GM23338 (cell line): ENCODE measurements at regions not wholly inside any gene's neighbourhood (a gene's known extent, or its start where the extent isn't known, plus 50 kb on each side); places are given as distances from the start of the nearest gene placed in this dataset.

Experiments
- ATAC-seq: fragments of 200-7000 bp; cut with Tn5 transposase; 3 replicates; pipeline ENCODE4 v1.9.1; 2020
- DNase-seq: peaks from one replicate; pipeline ENCODE4 v3.0.0-alpha.2; 2015; ENCODE audit warnings: low spot score
- H2AFZ ChIP-seq: fragments of 200-600 bp; sonication (generic); 2 replicates; pipeline ENCODE4 v1.8.0; 2016; ENCODE audit warnings: antibody characterized with exemption, mild to moderate bottlenecking, moderate library complexity
- H3F3A ChIP-seq: fragments of 200-600 bp; sonication (generic); replicated peaks from 2 replicates; pipeline ENCODE4 v1.8.0; 2017; ENCODE audit warnings: antibody characterized with exemption, mixed run types, low read depth
- H3K27ac ChIP-seq: fragments of 200-600 bp; sonication (generic); 2 replicates; pipeline ENCODE4 v1.6.1; 2016; ENCODE audit warnings: low read depth
- H3K27me3 ChIP-seq: fragments of 200-600 bp; sonication (generic); 2 replicates; pipeline ENCODE4 v1.8.0; 2016; ENCODE audit warnings: mild to moderate bottlenecking, mixed run types, moderate library complexity; ENCODE audit not compliant: insufficient read depth
- H3K36me3 ChIP-seq: fragments of 200-600 bp; sonication (generic); 2 replicates; pipeline ENCODE4 v1.8.0; 2016; ENCODE audit warnings: mild to moderate bottlenecking; ENCODE audit not compliant: insufficient read depth
- H3K4me1 ChIP-seq: fragments of 200-600 bp; sonication (generic); 2 replicates; pipeline ENCODE4 v1.8.0; 2016; ENCODE audit warnings: mild to moderate bottlenecking, moderate library complexity; ENCODE audit not compliant: insufficient read depth
- H3K4me2 ChIP-seq: fragments of 200-600 bp; sonication (generic); 2 replicates; pipeline ENCODE4 v1.7.1; 2017; ENCODE audit warnings: mixed run types
- H3K4me3 ChIP-seq: fragments of 200-600 bp; sonication (generic); 2 replicates; pipeline ENCODE4 v1.6.1; 2016; ENCODE audit warnings: mixed run types
- H3K79me2 ChIP-seq: fragments of 200-600 bp; sonication (generic); replicated peaks from 2 replicates; pipeline ENCODE4 v1.8.0; 2017; ENCODE audit warnings: mild to moderate bottlenecking; ENCODE audit not compliant: insufficient read depth
- H3K9me2 ChIP-seq: fragments of 200-600 bp; sonication (generic); 2 replicates; pipeline ENCODE4 v1.8.0; 2017; ENCODE audit not compliant: insufficient read depth
- H4K20me1 ChIP-seq: fragments of 200-600 bp; sonication (generic); replicated peaks from 2 replicates; pipeline ENCODE4 v1.8.0; 2017; ENCODE audit warnings: mild to moderate bottlenecking; ENCODE audit not compliant: insufficient read depth
- H3K27ac Mint-ChIP-seq: 2 replicates; pipeline ENCODE4 v1.8.0; 2020; ENCODE audit warnings: inconsistent platforms, mild to moderate bottlenecking, moderate library complexity, mixed read lengths
- H3K27me3 Mint-ChIP-seq: 3 replicates; pipeline ENCODE4 v1.8.0; 2022; ENCODE audit warnings: low read depth, mild to moderate bottlenecking, moderate library complexity, mixed read lengths, inconsistent platforms; ENCODE audit not compliant: insufficient read depth, poor library complexity
- H3K36me3 Mint-ChIP-seq: 3 replicates; pipeline ENCODE4 v1.8.0; 2021; ENCODE audit warnings: low read depth, mild to moderate bottlenecking, inconsistent platforms, moderate library complexity, mixed read lengths
- H3K4me1 Mint-ChIP-seq: 3 replicates; pipeline ENCODE4 v1.8.0; 2020; ENCODE audit warnings: mild to moderate bottlenecking, inconsistent platforms, mixed read lengths
- H3K4me3 Mint-ChIP-seq: 3 replicates; pipeline ENCODE4 v1.8.0; 2021; ENCODE audit warnings: moderate library complexity, mild to moderate bottlenecking, inconsistent platforms, mixed read lengths
- H3K9me3 Mint-ChIP-seq: 3 replicates; pipeline ENCODE4 v1.8.0; 2020; ENCODE audit warnings: moderate library complexity, mild to moderate bottlenecking, inconsistent platforms, mixed read lengths
- CREB1 ChIP-seq: fragments of 250-450 bp; sonication (Bioruptor Pico); IDR thresholded peaks from 2 replicates; pipeline ENCODE4 v1.5.0; 2020; ENCODE audit warnings: low read depth, mild to moderate bottlenecking, moderate library complexity
- EZH2 ChIP-seq: fragments of 200-600 bp; sonication (generic); IDR thresholded peaks from one replicate; pipeline ENCODE4 v1.8.0; 2017; ENCODE audit warnings: antibody characterized with exemption, mild to moderate bottlenecking, low read depth; ENCODE audit not compliant: unreplicated experiment
- EZH2phosphoT487 ChIP-seq: fragments of 200-600 bp; sonication (generic); IDR thresholded peaks from one replicate; pipeline ENCODE4 v1.8.1; 2018; ENCODE audit warnings: antibody characterized with exemption; ENCODE audit not compliant: unreplicated experiment
- JUNB ChIP-seq: IDR thresholded peaks from one replicate; pipeline ENCODE4 v1.6.1; 2016; ENCODE audit warnings: antibody characterized with exemption; ENCODE audit not compliant: unreplicated experiment
- NANOG ChIP-seq: IDR thresholded peaks from 2 replicates; pipeline ENCODE4 v1.6.1; 2016; ENCODE audit warnings: antibody characterized with exemption, borderline replicate concordance
- POLR2AphosphoS5 ChIP-seq: IDR thresholded peaks from 2 replicates; pipeline ENCODE4 v1.6.1; 2016; ENCODE audit warnings: antibody characterized with exemption, low read depth
- REST ChIP-seq: IDR thresholded peaks from one replicate; pipeline ENCODE4 v1.6.1; 2018; ENCODE audit warnings: antibody characterized with exemption; ENCODE audit not compliant: unreplicated experiment
- STAT1 ChIP-seq: IDR thresholded peaks from one replicate; pipeline ENCODE4 v1.6.1; 2016; ENCODE audit warnings: antibody characterized with exemption; ENCODE audit not compliant: unreplicated experiment
- ZNF114 ChIP-seq: fragments of 250-450 bp; sonication (Bioruptor Pico); IDR thresholded peaks from 2 replicates; pipeline ENCODE4 v1.5.0; 2020; ENCODE audit warnings: mild to moderate bottlenecking, moderate library complexity
- ZNF331 ChIP-seq: fragments of 250-450 bp; sonication (Bioruptor Pico); IDR thresholded peaks from 2 replicates; pipeline ENCODE4 v1.5.0; 2020; ENCODE audit warnings: low read depth, mild to moderate bottlenecking, moderate library complexity
- TF ChIP-seq, protein P1 (sequence below), 2 experiments: fragments of 200-600 bp in 1 of 2; sonication (generic) in 1 of 2; conservative IDR thresholded peaks; 2 replicates each; pipeline versions ENCODE4 v1.5.1 to v1.6.1; 2016 to 2017; ENCODE audit warnings: antibody characterized with exemption in 2 of 2, low read depth in 2 of 2, mild to moderate bottlenecking in 2 of 2, moderate library complexity in 1 of 2
- TF ChIP-seq, protein P2 (sequence below): IDR thresholded peaks from 2 replicates; pipeline ENCODE4 v1.6.1; 2016; ENCODE audit warnings: antibody characterized with exemption

GRCh38 chr4:159652871-159653270, 550.0 kb downstream of the RAPGEF2 start:
- ATAC-seq = no peak
- H4K20me1 ChIP-seq = no peaks in the 10 kb centered on the region
- H3K4me3 ChIP-seq = no peak overlapping the region
- H3K79me2 ChIP-seq = no peaks in the 10 kb centered on the region
- H3K27me3 Mint-ChIP-seq = no peaks in the 10 kb centered on the region
- H2AFZ ChIP-seq = no peak overlapping the region
- no peaks in the 10 kb centered on the region for H3K27me3 ChIP-seq
- no peak overlapping the region for H3K27ac ChIP-seq
- H3K9me3 Mint-ChIP-seq = no peaks in the 10 kb centered on the region; the same call in 2 of the 3 replicates
- H3K27ac Mint-ChIP-seq = no peak overlapping the region
- no peaks in the 10 kb centered on the region for H3K36me3 Mint-ChIP-seq
- no peak overlapping the region for H3K4me3 Mint-ChIP-seq
- DNase-seq = no peak
- H3F3A ChIP-seq = no peaks in the 10 kb centered on the region
- H3K4me1 ChIP-seq = no peaks in the 10 kb centered on the region
- H3K36me3 ChIP-seq = no peaks in the 10 kb centered on the region; the same call in 1 of the 2 replicates
- peaks cover 4% of the 10 kb centered on the region; the same call in 1 of the 2 replicates for H3K9me2 ChIP-seq
- H3K4me2 ChIP-seq = no peak overlapping the region
- H3K4me1 Mint-ChIP-seq = no peaks in the 10 kb centered on the region
- TF ChIP-seq JUNB (no peak), CREB1 (CRISPR knock-in tag) (no peak), EZH2 (no peak), EZH2phosphoT487 (no peak), ZNF114 (CRISPR knock-in tag) (no peak)
- TF ChIP-seq, protein P1, sequence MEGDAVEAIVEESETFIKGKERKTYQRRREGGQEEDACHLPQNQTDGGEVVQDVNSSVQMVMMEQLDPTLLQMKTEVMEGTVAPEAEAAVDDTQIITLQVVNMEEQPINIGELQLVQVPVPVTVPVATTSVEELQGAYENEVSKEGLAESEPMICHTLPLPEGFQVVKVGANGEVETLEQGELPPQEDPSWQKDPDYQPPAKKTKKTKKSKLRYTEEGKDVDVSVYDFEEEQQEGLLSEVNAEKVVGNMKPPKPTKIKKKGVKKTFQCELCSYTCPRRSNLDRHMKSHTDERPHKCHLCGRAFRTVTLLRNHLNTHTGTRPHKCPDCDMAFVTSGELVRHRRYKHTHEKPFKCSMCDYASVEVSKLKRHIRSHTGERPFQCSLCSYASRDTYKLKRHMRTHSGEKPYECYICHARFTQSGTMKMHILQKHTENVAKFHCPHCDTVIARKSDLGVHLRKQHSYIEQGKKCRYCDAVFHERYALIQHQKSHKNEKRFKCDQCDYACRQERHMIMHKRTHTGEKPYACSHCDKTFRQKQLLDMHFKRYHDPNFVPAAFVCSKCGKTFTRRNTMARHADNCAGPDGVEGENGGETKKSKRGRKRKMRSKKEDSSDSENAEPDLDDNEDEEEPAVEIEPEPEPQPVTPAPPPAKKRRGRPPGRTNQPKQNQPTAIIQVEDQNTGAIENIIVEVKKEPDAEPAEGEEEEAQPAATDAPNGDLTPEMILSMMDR (conservative IDR thresholded peaks at IDR 0.05; ENCODE audit: low read depth in 2 of 2) = no peak

DNA sequence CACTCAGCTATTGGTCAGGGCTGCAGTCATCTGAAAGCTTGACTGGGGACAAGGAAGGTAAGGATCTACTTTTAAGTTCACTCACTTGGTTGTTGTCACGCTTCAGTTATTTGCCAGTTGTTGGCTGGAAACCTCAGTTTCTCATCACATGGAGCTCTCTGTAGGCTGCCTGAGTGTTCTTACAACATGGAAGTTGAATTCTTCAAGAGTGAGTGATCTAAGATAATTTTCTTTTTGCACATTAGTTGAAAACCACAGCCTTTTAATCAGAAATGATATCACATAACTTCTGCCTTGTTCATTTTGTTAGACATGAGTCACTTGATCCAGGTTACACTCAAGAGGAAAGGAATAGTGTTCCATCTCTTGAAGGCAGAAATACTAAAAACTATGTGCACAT, 552.7 kb downstream of the RAPGEF2 start:
- no peak for DNase-seq
- no peak for TF ChIP-seq EZH2phosphoT487
- TF ChIP-seq NANOG = no peak
- TF ChIP-seq CREB1 (CRISPR knock-in tag) = no peak
- TF ChIP-seq ZNF331 (CRISPR knock-in tag) = no peak
- no peak for TF ChIP-seq POLR2AphosphoS5
- TF ChIP-seq EZH2 = no peak
- no peak for TF ChIP-seq REST
- TF ChIP-seq STAT1 = no peak
- TF ChIP-seq, protein P2, sequence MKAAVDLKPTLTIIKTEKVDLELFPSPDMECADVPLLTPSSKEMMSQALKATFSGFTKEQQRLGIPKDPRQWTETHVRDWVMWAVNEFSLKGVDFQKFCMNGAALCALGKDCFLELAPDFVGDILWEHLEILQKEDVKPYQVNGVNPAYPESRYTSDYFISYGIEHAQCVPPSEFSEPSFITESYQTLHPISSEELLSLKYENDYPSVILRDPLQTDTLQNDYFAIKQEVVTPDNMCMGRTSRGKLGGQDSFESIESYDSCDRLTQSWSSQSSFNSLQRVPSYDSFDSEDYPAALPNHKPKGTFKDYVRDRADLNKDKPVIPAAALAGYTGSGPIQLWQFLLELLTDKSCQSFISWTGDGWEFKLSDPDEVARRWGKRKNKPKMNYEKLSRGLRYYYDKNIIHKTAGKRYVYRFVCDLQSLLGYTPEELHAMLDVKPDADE = no peak
- TF ChIP-seq JUNB = no peak
- no peak for TF ChIP-seq ZNF114 (CRISPR knock-in tag)
- TF ChIP-seq, protein P1 (conservative IDR thresholded peaks at IDR 0.05; ENCODE audit: low read depth in 2 of 2) = no peak

More for the DNA sequence above, 552.7 kb downstream of the RAPGEF2 start:
- no peak overlapping the region for H3K4me2 ChIP-seq
- H3K27me3 ChIP-seq = no peaks in the 10 kb centered on the region
- H3F3A ChIP-seq = no peaks in the 10 kb centered on the region
- no peak overlapping the region for H3K27ac Mint-ChIP-seq
- no peak overlapping the region for H3K4me3 ChIP-seq
- H3K9me3 Mint-ChIP-seq = peaks cover 1% of the 10 kb centered on the region; the same call in 1 of the 3 replicates
- H3K27ac ChIP-seq = no peak overlapping the region
- peaks cover under 1% of the 10 kb centered on the region; the same call in 1 of the 2 replicates for H3K9me2 ChIP-seq
- ATAC-seq = no peak
- no peaks in the 10 kb centered on the region for H3K36me3 Mint-ChIP-seq
- no peak overlapping the region for H3K4me3 Mint-ChIP-seq
- no peaks in the 10 kb centered on the region for H4K20me1 ChIP-seq
- no peaks in the 10 kb centered on the region for H3K4me1 ChIP-seq
- no peaks in the 10 kb centered on the region for H3K36me3 ChIP-seq
- H3K4me1 Mint-ChIP-seq = no peaks in the 10 kb centered on the region
- no peaks in the 10 kb centered on the region for H3K79me2 ChIP-seq
- H2AFZ ChIP-seq = no peak overlapping the region
- H3K27me3 Mint-ChIP-seq = no peaks in the 10 kb centered on the region
